Cardiac muscle cell (in vitro differentiated cells and primary cell): ENCODE measurements at regions not wholly inside any gene's neighbourhood (a gene's known extent, or its start where the extent isn't known, plus 50 kb on each side); places are given as distances from the start of the nearest gene placed in this dataset.

Source experiments
- DNase-seq, 2 donors: peaks; one replicate each; pipeline versions ENCODE4 v3.0.0 to v3.0.0-alpha.2; 2010 to 2017; ENCODE audit warnings: low read depth in 1 of 2, low spot score in 1 of 2
- H3K27ac ChIP-seq: fragments of 200-600 bp; sonication (generic); 2 replicates; pipeline ENCODE4 v1.5.1; 2016
- H3K27me3 ChIP-seq: fragments of 200-600 bp; sonication (generic); 2 replicates; pipeline ENCODE4 v1.6.0; 2016; ENCODE audit warnings: control low read depth
- H3K36me3 ChIP-seq: fragments of 200-600 bp; sonication (generic); 2 replicates; pipeline ENCODE4 v1.5.1; 2016; ENCODE audit warnings: control low read depth
- H3K4me1 ChIP-seq: fragments of 200-600 bp; sonication (generic); 2 replicates; pipeline ENCODE4 v1.8.1; 2017; ENCODE audit warnings: low read depth, mild to moderate bottlenecking, mixed run types
- H3K4me3 ChIP-seq: fragments of 200-600 bp; sonication (generic); 2 replicates; pipeline ENCODE4 v1.5.1; 2016; ENCODE audit warnings: mild to moderate bottlenecking
- H3K9me3 ChIP-seq: fragments of 200-600 bp; sonication (generic); 2 replicates; pipeline ENCODE4 v1.5.1; 2017; ENCODE audit warnings: low read depth, mild to moderate bottlenecking, control low read depth
- TF ChIP-seq, protein P1 (sequence below): IDR thresholded peaks from 2 replicates; pipeline ENCODE4 v1.5.1; 2012; ENCODE audit warnings: low read depth, mild to moderate bottlenecking, low read length

DNA sequence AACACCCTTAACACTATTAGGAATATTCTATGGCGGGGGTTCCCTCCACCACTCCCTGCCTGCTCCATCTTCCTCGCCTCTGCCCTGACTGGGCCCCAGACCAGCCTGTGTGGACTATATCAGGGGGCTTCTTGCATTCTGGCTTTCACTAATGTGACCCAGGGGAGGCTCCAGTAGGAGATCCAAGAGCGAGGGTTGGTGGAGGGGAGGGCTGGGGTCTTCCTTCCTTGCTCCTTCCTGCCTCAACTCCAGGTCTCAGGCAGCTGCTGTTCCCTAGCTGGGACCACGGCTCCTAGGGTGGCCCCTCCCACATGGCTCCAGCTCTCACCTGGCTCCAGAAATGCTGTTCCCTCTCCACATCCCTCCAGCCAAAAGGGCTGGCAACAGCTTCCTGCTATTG, 257.4 kb downstream of the MATN1 start:
- H3K27ac ChIP-seq = no peak overlapping the region
- H3K9me3 ChIP-seq = no peaks in the 10 kb centered on the region
- TF ChIP-seq, protein P1, sequence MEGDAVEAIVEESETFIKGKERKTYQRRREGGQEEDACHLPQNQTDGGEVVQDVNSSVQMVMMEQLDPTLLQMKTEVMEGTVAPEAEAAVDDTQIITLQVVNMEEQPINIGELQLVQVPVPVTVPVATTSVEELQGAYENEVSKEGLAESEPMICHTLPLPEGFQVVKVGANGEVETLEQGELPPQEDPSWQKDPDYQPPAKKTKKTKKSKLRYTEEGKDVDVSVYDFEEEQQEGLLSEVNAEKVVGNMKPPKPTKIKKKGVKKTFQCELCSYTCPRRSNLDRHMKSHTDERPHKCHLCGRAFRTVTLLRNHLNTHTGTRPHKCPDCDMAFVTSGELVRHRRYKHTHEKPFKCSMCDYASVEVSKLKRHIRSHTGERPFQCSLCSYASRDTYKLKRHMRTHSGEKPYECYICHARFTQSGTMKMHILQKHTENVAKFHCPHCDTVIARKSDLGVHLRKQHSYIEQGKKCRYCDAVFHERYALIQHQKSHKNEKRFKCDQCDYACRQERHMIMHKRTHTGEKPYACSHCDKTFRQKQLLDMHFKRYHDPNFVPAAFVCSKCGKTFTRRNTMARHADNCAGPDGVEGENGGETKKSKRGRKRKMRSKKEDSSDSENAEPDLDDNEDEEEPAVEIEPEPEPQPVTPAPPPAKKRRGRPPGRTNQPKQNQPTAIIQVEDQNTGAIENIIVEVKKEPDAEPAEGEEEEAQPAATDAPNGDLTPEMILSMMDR = no peak
- DNase-seq = no peak
- no peaks in the 10 kb centered on the region for H3K4me1 ChIP-seq
- no peaks in the 10 kb centered on the region for H3K36me3 ChIP-seq
- H3K27me3 ChIP-seq = no peaks in the 10 kb centered on the region
- H3K4me3 ChIP-seq = no peak overlapping the region

DNA sequence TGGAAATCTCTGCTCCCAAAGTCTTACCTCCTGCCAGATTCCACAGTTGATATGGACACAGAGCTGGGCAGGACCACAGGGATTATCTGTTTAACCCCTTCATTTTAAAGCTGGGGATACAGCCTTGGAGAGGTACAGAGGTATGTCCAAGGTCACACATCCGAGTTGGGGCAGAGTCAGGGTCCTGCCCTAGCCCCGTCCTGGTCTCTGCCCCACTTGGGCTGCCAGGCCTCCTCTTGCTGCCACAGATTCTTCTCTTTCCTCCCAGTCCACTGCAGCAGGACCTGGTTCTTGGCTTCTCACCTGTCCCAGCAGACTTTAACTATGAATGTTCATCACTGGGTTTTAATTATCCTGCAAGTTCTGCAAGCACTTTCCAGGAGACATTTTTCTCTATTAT, 258.3 kb downstream of the MATN1 start:
- Histone ChIP-seq H3K4me1 (no peaks in the 10 kb centered on the region), H3K9me3 (no peaks in the 10 kb centered on the region), H3K4me3 (no peak overlapping the region), H3K27me3 (no peaks in the 10 kb centered on the region), H3K36me3 (no peaks in the 10 kb centered on the region), H3K27ac (no peak overlapping the region)
- TF ChIP-seq, protein P1 = no peak
- DNase-seq = no peak

DNA sequence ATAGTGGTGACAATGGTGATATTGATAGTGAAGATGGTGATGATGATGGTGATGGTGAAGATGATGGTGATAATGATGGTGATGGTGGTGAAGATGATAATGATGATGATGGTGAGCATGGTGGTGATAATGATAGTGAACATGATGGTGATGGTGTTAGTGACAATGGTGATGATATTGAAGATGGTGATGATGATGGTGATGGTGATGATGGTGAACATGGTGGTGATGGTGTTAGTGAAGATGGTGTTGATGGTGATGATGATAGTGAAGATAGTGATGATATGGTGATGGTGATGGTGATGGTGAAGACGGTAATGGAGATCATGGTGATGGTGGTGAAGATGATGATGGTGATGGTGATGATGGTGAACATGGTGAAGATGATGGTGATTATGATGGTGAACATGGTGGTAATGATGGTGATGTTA, 259.2 kb downstream of the MATN1 start:
- Histone ChIP-seq H3K27ac (no peak overlapping the region), H3K4me1 (no peaks in the 10 kb centered on the region), H3K9me3 (no peaks in the 10 kb centered on the region), H3K4me3 (no peak overlapping the region), H3K27me3 (no peaks in the 10 kb centered on the region), H3K36me3 (no peaks in the 10 kb centered on the region)
- no peak for DNase-seq
- TF ChIP-seq, protein P1 = no peak

DNA sequence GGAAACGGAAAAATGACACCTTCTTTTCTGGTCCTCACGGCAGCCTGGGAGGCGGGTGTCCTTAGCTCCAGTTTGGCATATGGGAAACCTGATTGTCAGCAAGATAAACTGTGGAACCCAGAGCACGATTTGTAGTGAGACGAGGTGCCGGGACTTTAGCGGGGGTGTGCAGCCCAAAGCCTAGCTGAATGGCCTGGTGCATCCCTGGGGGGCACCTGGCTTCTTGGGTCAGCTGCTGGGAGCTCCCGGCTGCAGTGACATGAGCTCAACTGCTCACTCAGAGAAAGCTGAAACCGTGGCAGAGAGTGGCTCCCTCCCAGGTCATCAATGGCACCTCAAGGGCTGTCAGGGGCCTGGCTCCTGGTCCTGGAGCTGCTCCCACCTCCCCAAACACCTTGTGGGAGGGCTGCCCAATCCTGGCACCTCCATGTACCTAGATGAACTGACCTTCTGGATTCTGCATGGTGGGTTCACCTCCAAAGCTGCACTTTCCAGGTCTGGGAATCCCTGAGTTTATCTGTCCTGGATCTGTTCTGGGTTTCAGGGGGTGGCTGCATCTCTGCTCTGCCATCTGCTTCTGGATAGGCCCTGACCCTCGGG, 260.5 kb downstream of the MATN1 start:
- H3K27me3 ChIP-seq = no peaks in the 10 kb centered on the region
- TF ChIP-seq, protein P1 = no peak

DNA sequence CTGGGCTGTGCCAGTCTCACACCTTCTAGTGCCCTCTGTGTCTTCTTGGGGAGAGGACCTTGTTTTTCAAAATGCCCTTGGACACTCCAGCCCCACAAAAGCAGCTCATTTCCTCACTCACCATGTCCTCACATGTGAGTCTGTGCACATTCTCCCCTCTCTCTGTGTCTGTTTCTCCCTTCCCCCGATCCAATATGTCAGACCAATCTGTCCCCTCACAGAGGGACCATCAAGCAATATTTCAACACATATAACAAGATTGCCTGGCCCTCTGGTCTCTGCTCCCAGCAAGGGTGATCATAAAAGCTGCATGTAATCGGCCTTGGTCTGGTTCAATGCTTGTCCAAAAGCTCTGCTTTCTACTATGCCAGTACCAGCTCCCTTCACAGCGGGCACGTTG, 261.2 kb downstream of the MATN1 start:
- Histone ChIP-seq H3K4me3 (no peak overlapping the region), H3K27me3 (no peaks in the 10 kb centered on the region), H3K9me3 (no peaks in the 10 kb centered on the region), H3K4me1 (no peaks in the 10 kb centered on the region), H3K36me3 (no peaks in the 10 kb centered on the region), H3K27ac (no peak overlapping the region)
- TF ChIP-seq, protein P1 = no peak
- DNase-seq = no peak

More for the DNA sequence above, 260.5 kb downstream of the MATN1 start:
- Histone ChIP-seq H3K36me3 (no peaks in the 10 kb centered on the region), H3K9me3 (no peaks in the 10 kb centered on the region), H3K4me3 (no peak overlapping the region), H3K4me1 (no peaks in the 10 kb centered on the region), H3K27ac (no peak overlapping the region)
- no peak for DNase-seq
